Fibroblast of lung (primary cell): ENCODE measurements at regions not wholly inside any gene's neighbourhood (a gene's known extent, or its start where the extent isn't known, plus 50 kb on each side); places are given as distances from the start of the nearest gene placed in this dataset.

Source experiments
- CTCF ChIP-seq, 2 donors: IDR thresholded peaks in 1 of 2; conservative IDR thresholded peaks in 1 of 2; 1 replicate in 1 of 2; 2 replicates in 1 of 2; pipeline ENCODE4 v1.5.1; 2011 to 2012; ENCODE audit warnings: low read length in 2 of 2, control low read depth in 1 of 2, inconsistent platforms in 1 of 2, low read depth in 1 of 2, mild to moderate bottlenecking in 1 of 2
- EZH2 ChIP-seq: IDR thresholded peaks from 2 replicates; pipeline ENCODE4 v1.5.1; 2012; ENCODE audit warnings: low read length, control low read depth, mild to moderate bottlenecking; ENCODE audit errors: missing control alignments

- no peak for TF ChIP-seq EZH2
- TF ChIP-seq CTCF (conservative IDR thresholded peaks at IDR 0.05 in 1 of 2, IDR thresholded peaks at IDR 0.05 in 1 of 2; ENCODE audit: low read depth in 1 of 2, low read length in 2 of 2): no peak
Observed at GRCh38 chr3:6088433-6088832, 772.5 kb upstream of the GRM7 start.
